ENCODE measurements at regions not wholly inside any gene's neighbourhood (a gene's known extent, or its start where the extent isn't known, plus 50 kb on each side); places are given as distances from the start of the nearest gene placed in this dataset.

DNA sequence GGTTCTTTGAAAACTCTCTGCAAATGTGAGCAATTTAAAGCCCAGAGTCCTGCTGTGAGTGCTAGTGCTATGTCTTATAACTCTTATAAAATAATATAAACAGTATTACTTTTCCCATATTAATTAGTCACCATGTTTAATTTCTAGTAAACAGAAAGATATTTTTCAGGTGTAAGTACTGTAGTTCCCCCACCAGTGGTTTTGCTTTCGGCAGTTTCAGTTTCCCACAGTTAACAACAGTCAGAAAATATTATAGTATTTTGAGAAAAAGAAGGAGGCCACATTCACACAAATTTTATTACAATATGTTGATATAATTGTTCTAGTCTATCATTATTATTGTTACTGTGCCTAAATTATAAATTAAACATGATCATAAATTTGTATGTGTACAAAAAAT lies 800.5 kb downstream of the LRFN5 start:
- Histone ChIP-seq H3K4ac (ENCODE audit: low read depth, low read length) (no peak overlapping the region), H3K18ac (ENCODE audit: low read length) (no peak overlapping the region), H3K4me1 (ENCODE audit: control insufficient read depth in 1 of 2, insufficient read depth in 2 of 2, low read length in 2 of 2) (no peaks in the 10 kb centered on the region), H4K91ac (ENCODE audit: low read depth, low read length) (no peak overlapping the region), H3K9ac (ENCODE audit: low read length) (no peak overlapping the region), H4K8ac (ENCODE audit: low read depth, low read length) (no peak overlapping the region), H2AFZ (ENCODE audit: insufficient read depth, low read length, poor library complexity) (no peak overlapping the region), H3K14ac (ENCODE audit: low read length) (no peak overlapping the region), H3K36me3 (ENCODE audit: control insufficient read depth in 1 of 2, insufficient read depth in 2 of 2, low read length in 2 of 2) (no peaks in the 10 kb centered on the region), H2BK12ac (ENCODE audit: low read length) (no peak overlapping the region), H3K23ac (ENCODE audit: low read length) (no peak overlapping the region), H2BK120ac (ENCODE audit: insufficient read depth, low read length, poor library complexity) (no peak overlapping the region), H3K9me3 (ENCODE audit: insufficient read depth, low read depth, low read length) (no peaks in the 10 kb centered on the region), H3K79me2 (ENCODE audit: control insufficient read depth, insufficient read depth, low read length, poor library complexity) (no peaks in the 10 kb centered on the region), H3K79me1 (ENCODE audit: low read length) (no peaks in the 10 kb centered on the region), H3K27me3 (ENCODE audit: insufficient read depth, low read length) (no peaks in the 10 kb centered on the region), H2BK5ac (ENCODE audit: low read depth, low read length, poor library complexity) (no peak overlapping the region), H3K27ac (ENCODE audit: low read depth, low read length) (no peak overlapping the region), H4K12ac (ENCODE audit: low read depth, low read length) (no peak overlapping the region), H3K4me3 (ENCODE audit: low read depth, low read length) (no peak overlapping the region), H2AK5ac (ENCODE audit: low read length) (no peak overlapping the region), H3K4me2 (ENCODE audit: low read length) (no peak overlapping the region)
- DNase-seq, result no peak
- WGBS (ENCODE audit: extremely low coverage, insufficient coverage, insufficient read length), result no CpG with 5 or more reads among the region's 1 CpG

DNA sequence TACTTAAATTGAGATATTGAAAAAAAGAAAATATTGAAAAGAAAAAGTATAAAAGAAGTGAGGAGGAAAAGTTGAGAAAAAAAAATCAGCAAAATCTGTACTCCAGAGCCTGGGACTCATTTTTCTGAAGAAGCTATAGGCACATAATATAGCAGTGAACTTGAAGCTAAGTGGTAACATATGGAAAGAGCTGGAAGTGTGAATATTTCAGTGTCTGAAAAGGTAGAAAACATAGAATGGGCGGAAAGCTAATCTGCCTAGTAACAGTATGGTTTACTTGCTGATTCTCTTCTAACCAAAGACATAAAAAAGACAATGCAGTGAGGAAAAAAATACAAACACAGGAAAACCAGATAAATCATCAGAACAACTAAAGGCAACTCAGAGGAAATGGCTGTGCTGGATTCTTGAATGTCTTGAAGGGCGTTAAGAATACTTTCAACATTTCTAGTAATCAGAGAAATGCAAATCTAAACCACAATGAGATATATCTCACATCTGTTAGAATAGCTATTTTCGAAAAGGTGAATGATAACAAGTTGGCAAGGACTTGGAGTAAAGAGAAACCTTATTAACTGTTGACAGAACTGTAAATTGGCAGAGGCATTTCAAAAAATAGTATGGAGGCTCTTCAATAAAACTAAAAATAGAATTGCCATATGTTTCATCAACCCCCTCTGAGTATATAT lies 784.6 kb downstream of the LRFN5 start:
- H2BK120ac ChIP-seq (ENCODE audit: insufficient read depth, low read length, poor library complexity), result no peak overlapping the region
- H3K4me2 ChIP-seq (ENCODE audit: low read length), result no peak overlapping the region
- H3K4me1 ChIP-seq (ENCODE audit: control insufficient read depth in 1 of 2, insufficient read depth in 2 of 2, low read length in 2 of 2), result no peaks in the 10 kb centered on the region
- no peak overlapping the region for H3K23ac ChIP-seq (ENCODE audit: low read length)
- no peak overlapping the region for H4K8ac ChIP-seq (ENCODE audit: low read depth, low read length)
- no peak overlapping the region for H2BK12ac ChIP-seq (ENCODE audit: low read length)
- H3K36me3 ChIP-seq (ENCODE audit: control insufficient read depth in 1 of 2, insufficient read depth in 2 of 2, low read length in 2 of 2), result no peaks in the 10 kb centered on the region
- no peak overlapping the region for H3K4me3 ChIP-seq (ENCODE audit: low read depth, low read length)
- H3K79me1 ChIP-seq (ENCODE audit: low read length), result no peaks in the 10 kb centered on the region
- no peak overlapping the region for H2AFZ ChIP-seq (ENCODE audit: insufficient read depth, low read length, poor library complexity)
- H3K9ac ChIP-seq (ENCODE audit: low read length), result no peak overlapping the region
- no peak overlapping the region for H2BK5ac ChIP-seq (ENCODE audit: low read depth, low read length, poor library complexity)
- no peak overlapping the region for H4K91ac ChIP-seq (ENCODE audit: low read depth, low read length)
- H3K18ac ChIP-seq (ENCODE audit: low read length), result no peak overlapping the region
- H3K79me2 ChIP-seq (ENCODE audit: control insufficient read depth, insufficient read depth, low read length, poor library complexity), result no peaks in the 10 kb centered on the region
- H2AK5ac ChIP-seq (ENCODE audit: low read length), result no peak overlapping the region
- H3K27ac ChIP-seq (ENCODE audit: low read depth, low read length), result no peak overlapping the region
- DNase-seq, result no peak
- no peak overlapping the region for H3K4ac ChIP-seq (ENCODE audit: low read depth, low read length)
- H3K27me3 ChIP-seq (ENCODE audit: insufficient read depth, low read length), result no peaks in the 10 kb centered on the region
- no peak overlapping the region for H3K14ac ChIP-seq (ENCODE audit: low read length)
- no peak overlapping the region for H4K12ac ChIP-seq (ENCODE audit: low read depth, low read length)
- no CpG with 5 or more reads among the region's 3 CpGs for WGBS (ENCODE audit: extremely low coverage, insufficient coverage, insufficient read length)
- no peaks in the 10 kb centered on the region for H3K9me3 ChIP-seq (ENCODE audit: insufficient read depth, low read depth, low read length)

DNA sequence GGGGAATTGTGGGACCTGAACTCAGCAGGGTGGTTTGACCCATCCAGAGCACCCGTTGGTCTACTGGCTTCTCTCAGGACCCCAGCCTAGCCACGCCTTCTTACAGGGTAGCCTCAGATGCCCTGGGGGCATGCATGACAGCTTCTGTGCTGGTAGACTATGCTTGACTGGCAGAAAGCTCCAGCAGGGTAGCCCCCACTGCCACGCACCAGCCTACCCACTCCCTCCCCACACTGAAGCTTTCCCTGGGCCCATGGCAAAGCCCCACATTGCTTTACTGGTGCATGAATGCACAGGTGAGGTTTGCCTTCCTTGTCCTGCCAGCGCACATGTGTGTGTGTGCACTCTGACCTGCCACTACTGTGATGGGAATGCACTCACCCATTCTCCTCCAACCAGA lies 772.2 kb downstream of the LRFN5 start:
- Histone ChIP-seq H3K27ac (ENCODE audit: low read depth, low read length) (no peak overlapping the region), H4K91ac (ENCODE audit: low read depth, low read length) (no peak overlapping the region), H3K9ac (ENCODE audit: low read length) (no peak overlapping the region), H3K36me3 (ENCODE audit: control insufficient read depth in 1 of 2, insufficient read depth in 2 of 2, low read length in 2 of 2) (no peaks in the 10 kb centered on the region), H3K14ac (ENCODE audit: low read length) (no peak overlapping the region), H3K4ac (ENCODE audit: low read depth, low read length) (no peak overlapping the region), H3K27me3 (ENCODE audit: insufficient read depth, low read length) (no peaks in the 10 kb centered on the region), H2AFZ (ENCODE audit: insufficient read depth, low read length, poor library complexity) (no peak overlapping the region), H2BK12ac (ENCODE audit: low read length) (no peak overlapping the region), H4K8ac (ENCODE audit: low read depth, low read length) (no peak overlapping the region), H2BK5ac (ENCODE audit: low read depth, low read length, poor library complexity) (no peak overlapping the region), H3K9me3 (ENCODE audit: insufficient read depth, low read depth, low read length) (peaks cover 4% of the 10 kb centered on the region), H3K4me2 (ENCODE audit: low read length) (no peak overlapping the region), H3K23ac (ENCODE audit: low read length) (no peak overlapping the region), H3K79me1 (ENCODE audit: low read length) (no peaks in the 10 kb centered on the region), H3K4me3 (ENCODE audit: low read depth, low read length) (peak overlapping the region; percentile 25), H3K18ac (ENCODE audit: low read length) (no peak overlapping the region), H4K12ac (ENCODE audit: low read depth, low read length) (no peak overlapping the region), H2AK5ac (ENCODE audit: low read length) (no peak overlapping the region), H2BK120ac (ENCODE audit: insufficient read depth, low read length, poor library complexity) (no peak overlapping the region), H3K79me2 (ENCODE audit: control insufficient read depth, insufficient read depth, low read length, poor library complexity) (no peaks in the 10 kb centered on the region), H3K4me1 (ENCODE audit: control insufficient read depth in 1 of 2, insufficient read depth in 2 of 2, low read length in 2 of 2) (no peaks in the 10 kb centered on the region)
- no peak for DNase-seq
- WGBS (ENCODE audit: extremely low coverage, insufficient coverage, insufficient read length), result no CpG with 5 or more reads among the region's 4 CpGs

DNA sequence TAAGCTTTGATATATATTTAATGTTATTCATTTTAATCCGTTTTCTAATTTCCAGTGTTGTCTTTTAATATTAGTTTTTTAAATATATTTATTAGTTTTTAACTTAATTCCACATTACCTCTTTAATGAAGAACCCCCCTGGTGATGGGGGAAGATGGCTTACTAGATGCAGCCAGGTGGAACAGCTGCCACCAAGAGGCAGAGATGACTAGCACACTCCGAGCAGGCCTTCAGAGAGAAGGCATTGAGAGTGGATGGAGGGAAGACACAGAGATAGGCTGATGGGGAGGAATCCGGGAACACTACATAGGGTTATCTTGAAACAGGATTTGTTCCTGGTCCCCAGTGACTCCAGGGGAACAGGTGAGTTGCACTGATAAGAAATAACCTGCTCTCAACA lies 771.6 kb downstream of the LRFN5 start:
- Histone ChIP-seq H4K12ac (ENCODE audit: low read depth, low read length) (no peak overlapping the region), H3K36me3 (ENCODE audit: control insufficient read depth in 1 of 2, insufficient read depth in 2 of 2, low read length in 2 of 2) (no peaks in the 10 kb centered on the region), H2BK5ac (ENCODE audit: low read depth, low read length, poor library complexity) (no peak overlapping the region), H3K79me1 (ENCODE audit: low read length) (no peaks in the 10 kb centered on the region), H2BK12ac (ENCODE audit: low read length) (no peak overlapping the region), H3K9ac (ENCODE audit: low read length) (no peak overlapping the region), H3K4me3 (ENCODE audit: low read depth, low read length) (no peak overlapping the region), H3K4me1 (ENCODE audit: control insufficient read depth in 1 of 2, insufficient read depth in 2 of 2, low read length in 2 of 2) (no peaks in the 10 kb centered on the region), H4K91ac (ENCODE audit: low read depth, low read length) (no peak overlapping the region), H2AFZ (ENCODE audit: insufficient read depth, low read length, poor library complexity) (no peak overlapping the region), H4K8ac (ENCODE audit: low read depth, low read length) (no peak overlapping the region), H3K79me2 (ENCODE audit: control insufficient read depth, insufficient read depth, low read length, poor library complexity) (no peaks in the 10 kb centered on the region), H3K23ac (ENCODE audit: low read length) (no peak overlapping the region), H3K4ac (ENCODE audit: low read depth, low read length) (no peak overlapping the region), H3K9me3 (ENCODE audit: insufficient read depth, low read depth, low read length) (peaks cover 4% of the 10 kb centered on the region), H3K4me2 (ENCODE audit: low read length) (no peak overlapping the region), H3K18ac (ENCODE audit: low read length) (no peak overlapping the region), H2BK120ac (ENCODE audit: insufficient read depth, low read length, poor library complexity) (no peak overlapping the region), H3K27ac (ENCODE audit: low read depth, low read length) (no peak overlapping the region), H3K27me3 (ENCODE audit: insufficient read depth, low read length) (no peaks in the 10 kb centered on the region), H3K14ac (ENCODE audit: low read length) (no peak overlapping the region), H2AK5ac (ENCODE audit: low read length) (no peak overlapping the region)
- no CpG with 5 or more reads among the region's 3 CpGs for WGBS (ENCODE audit: extremely low coverage, insufficient coverage, insufficient read length)
- no peak for DNase-seq
